HL-60 (cell line): ENCODE measurements at regions not wholly inside any gene's neighbourhood (a gene's known extent, or its start where the extent isn't known, plus 50 kb on each side); places are given as distances from the start of the nearest gene placed in this dataset.

Experiments
- POLR2AphosphoS5 ChIP-seq: IDR thresholded peaks from 2 replicates; pipeline ENCODE4 v1.6.1; 2012; ENCODE audit warnings: low read depth
- TF ChIP-seq, protein P1 (sequence below): IDR thresholded peaks from one replicate; pipeline ENCODE4 v1.5.1; 2011; ENCODE audit warnings: low read length, control low read depth, inconsistent platforms; ENCODE audit not compliant: insufficient read depth

DNA sequence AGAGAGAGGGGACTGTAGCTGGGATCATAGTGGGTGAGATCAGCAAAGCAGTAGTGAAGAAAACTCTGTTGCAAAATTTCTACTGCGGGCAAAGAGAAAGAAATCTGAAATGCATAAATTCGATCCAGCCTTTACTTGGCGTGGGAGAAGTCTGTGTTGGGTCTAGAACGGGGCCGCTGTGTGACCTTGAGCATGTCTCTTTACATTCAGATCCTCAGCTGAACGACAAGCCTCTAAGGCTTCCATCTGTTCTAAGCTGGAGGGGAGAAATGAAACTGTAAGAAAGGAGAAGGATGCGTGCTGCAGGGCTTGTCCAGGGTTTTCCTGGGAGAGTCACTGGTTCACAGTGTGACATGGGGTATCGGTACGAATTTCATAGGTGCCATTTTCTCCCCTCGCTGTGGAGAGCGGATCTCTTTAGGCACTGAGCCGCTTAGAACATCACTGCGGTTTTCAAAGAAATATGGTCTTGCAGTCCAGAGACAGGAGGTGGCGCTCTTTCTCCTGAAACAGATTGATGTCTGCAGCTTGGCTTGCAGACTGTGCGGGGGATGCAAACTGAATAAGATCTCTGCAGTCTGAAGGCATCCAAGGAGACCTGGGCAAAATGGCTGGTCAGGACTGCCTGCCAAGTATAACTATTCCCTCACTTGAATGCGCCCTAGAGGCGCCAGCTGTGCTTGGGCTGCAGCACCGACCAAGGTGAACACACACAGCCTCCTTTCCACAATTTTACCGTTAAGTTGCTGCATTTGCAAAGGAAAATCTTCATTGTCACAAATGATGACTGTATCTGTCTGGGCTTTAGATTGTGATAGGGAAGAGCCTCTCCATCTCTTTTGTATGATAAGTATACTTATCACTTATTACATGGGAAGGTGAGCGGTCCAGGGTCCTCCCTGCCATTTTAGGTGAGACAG, 104.1 kb downstream of the XCL2 start:
- TF ChIP-seq, protein P1, sequence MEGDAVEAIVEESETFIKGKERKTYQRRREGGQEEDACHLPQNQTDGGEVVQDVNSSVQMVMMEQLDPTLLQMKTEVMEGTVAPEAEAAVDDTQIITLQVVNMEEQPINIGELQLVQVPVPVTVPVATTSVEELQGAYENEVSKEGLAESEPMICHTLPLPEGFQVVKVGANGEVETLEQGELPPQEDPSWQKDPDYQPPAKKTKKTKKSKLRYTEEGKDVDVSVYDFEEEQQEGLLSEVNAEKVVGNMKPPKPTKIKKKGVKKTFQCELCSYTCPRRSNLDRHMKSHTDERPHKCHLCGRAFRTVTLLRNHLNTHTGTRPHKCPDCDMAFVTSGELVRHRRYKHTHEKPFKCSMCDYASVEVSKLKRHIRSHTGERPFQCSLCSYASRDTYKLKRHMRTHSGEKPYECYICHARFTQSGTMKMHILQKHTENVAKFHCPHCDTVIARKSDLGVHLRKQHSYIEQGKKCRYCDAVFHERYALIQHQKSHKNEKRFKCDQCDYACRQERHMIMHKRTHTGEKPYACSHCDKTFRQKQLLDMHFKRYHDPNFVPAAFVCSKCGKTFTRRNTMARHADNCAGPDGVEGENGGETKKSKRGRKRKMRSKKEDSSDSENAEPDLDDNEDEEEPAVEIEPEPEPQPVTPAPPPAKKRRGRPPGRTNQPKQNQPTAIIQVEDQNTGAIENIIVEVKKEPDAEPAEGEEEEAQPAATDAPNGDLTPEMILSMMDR = peak; percentile 80
- no peak for TF ChIP-seq POLR2AphosphoS5
